SHP77 treated with DMSO at 0.1 percent for 48 hours (cell line): ENCODE measurements at regions not wholly inside any gene's neighbourhood (a gene's known extent, or its start where the extent isn't known, plus 50 kb on each side); places are given as distances from the start of the nearest gene placed in this dataset.
"Not testable (repeated sequence)": the region's sequence is repeated elsewhere in the genome, so short reads cannot be mapped to it uniquely, and the experiment has no call there.

Source experiments
- DNase-seq: peaks from one replicate; lab custom pipeline; 2025; lab: John Stamatoyannopoulos, UW

GRCh38 chr1:217138173-217138765, 415.0 kb upstream of the ESRRG start:
- DNase-seq, result no peak

- no peak for DNase-seq
Observed at GRCh38 chr1:217137210-217137881, 414.1 kb upstream of the ESRRG start.

GRCh38 chr1:217136895-217137205, 413.6 kb upstream of the ESRRG start:
- DNase-seq, result no peak

DNA sequence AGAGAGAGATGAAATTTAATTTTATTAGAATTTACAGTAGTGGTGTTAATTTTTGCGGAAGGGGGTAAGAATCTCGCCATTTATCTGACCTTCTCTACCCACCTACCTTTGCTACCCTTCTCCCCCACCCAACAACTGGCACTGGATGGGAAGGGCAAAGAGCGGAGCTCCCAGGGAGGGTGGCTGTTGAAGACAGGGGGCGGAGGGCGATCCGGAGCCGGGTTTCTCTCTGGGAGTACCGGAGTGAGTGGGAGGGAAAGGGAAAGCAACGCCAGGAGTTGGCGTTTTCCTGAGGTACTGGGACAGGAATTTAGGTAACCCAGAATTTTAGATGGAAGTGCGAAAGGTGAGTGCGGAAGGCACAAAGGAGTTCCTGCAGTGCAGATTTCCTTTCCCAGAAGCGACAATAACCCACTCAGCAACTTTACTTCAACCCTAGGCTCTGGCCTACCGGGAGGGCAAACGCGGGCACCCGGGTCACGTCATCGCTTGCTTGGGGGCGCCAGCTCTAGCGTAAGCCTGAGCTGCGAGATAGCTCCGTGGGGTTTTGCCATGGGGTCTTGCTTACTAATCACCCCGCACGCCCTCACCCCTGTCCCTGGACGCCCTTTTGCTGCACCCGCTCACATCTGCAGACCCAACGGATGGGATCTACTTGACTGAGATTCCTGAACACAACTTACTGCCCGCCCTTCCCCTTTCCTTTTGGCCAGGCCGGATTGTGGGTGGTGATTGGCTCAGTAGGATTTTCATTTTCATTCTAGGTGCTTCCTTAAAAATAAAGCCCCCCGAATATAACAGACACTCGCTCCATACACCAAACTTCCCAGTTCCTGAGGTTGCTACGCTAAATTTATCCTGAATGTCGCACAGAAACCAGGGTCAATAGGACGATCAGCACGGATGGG, 413.0 kb upstream of the ESRRG start:
- DNase-seq, result no peak

GRCh38 chr1:217135569-217135915, 412.3 kb upstream of the ESRRG start:
- no peak for DNase-seq

DNA sequence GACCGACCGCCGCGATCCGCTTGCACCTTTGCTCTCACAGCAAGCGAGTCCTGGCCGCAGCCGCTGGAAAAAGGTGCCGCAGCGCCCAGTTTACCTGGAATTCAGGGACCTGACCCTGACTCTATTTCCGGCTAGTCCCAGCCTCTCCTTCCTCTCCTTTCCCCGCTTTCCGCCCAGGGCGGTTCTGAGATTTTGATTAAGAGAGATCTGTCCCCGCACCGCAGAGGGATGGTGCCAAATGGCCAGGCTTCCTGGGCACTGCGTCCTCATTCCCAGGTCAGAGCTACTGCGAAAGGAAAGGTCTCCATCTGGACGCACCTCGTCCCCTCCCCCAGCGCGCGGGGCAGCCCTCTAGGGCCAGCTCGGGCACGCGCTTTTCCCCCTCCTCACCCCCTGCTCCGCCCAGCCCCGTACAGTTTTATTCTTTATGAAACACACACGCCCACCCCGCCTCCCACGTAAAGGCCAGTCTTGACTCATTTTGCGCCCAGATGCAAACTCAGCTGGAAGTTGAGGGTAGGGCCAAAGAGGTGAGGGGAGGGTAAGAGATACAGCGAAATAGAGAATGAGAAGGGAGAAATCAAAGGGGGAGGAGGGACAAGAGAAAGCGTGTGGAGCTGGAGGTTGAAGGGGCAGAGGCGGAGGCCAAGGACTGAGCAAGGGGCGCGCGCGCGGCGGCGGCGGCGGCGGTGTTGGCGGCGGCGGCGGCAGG, 411.8 kb upstream of the ESRRG start:
- no peak for DNase-seq

DNA sequence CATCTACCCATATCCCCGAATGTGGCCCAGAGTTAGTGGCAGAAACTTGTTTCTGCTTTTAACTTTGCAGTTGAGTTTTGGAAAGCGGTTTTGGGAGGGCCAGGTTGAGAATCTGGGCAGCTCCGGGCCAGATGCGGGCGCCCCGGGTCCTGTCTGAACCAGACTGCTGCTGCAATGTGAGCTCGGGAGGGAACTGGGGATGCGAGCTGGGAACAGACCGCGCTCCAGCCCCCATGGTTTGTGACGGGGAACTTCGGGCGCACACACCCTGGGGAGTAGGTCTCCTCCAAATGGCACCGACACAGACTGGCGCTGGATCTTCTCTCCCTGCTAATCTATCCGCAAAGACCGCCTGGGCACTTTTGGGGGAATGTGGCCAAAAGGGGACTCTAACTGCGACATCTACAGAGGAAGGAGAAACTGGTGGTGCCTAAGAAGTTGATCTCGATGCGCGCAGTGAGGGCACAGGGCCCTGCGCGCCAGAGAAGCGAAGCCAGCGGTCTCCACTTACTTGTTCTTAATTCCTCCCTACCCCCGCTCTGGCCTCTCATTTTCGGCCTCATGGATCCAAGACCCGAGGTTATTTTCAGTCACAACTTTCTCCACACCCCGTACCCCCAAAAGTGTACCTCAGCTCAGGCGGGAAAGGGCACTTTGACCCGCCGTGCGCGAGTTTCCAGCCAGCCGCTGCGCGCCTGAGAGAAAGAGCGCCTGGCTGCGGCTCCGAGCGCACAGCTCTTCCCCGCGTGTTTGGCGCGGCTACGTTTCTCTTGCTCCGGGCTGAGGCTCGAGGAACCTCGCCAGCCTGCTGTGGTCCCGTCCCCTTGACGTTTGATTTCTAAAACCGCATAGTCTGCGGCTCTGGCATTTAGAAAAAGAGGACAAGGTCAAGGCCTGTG, 411.0 kb upstream of the ESRRG start:
- no peak for DNase-seq

DNA sequence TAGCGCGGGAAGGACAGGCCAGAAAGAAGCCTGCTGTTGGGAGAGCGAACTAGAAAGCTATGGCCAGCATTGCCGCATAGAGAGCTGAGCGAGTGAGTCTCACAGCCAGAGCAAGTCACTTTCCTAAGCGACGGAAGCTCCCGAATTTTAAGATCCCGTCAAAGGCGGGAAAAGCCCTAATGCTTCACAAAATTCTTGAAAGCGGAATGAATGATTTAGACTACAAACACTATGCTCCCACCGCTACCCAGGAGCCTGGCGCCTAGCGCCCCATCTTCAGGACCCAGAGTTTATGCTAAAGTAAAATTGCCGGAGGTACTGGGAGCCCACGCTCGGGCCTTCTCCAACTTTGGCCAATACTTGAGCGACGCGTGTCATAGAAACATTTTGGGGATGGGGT, 409.9 kb upstream of the ESRRG start:
- DNase-seq, result no peak

GRCh38 chr1:217123340-217123739, 400.1 kb upstream of the ESRRG start:
- DNase-seq, result not testable (repeated sequence)

- DNase-seq, result no peak
Observed at GRCh38 chr1:217117973-217118465, 394.8 kb upstream of the ESRRG start.

GRCh38 chr1:217115404-217116380, 392.5 kb upstream of the ESRRG start:
- no peak for DNase-seq

GRCh38 chr1:217109928-217110327, 386.7 kb upstream of the ESRRG start:
- DNase-seq, result no peak

DNA sequence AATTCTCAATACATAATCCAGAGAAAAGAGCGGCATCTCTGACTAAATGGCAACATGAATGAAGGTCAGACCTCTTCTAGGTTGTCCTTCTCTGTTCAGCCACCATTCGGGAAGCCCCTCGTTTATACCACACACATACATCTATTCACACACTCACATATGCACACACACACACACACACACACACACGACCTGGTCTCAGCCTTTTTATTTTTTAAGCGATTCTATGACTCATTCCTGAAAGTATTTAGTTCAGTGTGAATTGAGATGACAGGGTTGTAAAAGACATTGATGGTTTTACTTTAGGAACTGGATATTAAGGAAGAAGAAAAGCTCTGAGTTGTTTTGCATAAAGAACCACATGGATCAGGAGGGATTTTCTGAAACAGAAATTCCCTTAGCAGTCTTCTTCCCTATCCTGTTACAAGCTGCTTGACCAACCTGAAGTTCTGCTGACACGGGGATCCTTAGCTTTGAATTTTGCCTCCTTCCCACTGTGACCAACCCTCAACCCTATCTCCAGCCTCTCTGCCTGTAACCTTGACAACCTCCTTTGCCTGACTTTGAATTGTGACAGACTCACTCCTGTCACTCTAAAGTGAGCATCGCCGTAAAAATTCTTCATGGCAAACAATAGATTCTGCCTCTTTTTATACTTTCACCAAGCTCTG, 383.1 kb upstream of the ESRRG start:
- DNase-seq, result no peak

GRCh38 chr1:217105437-217105836, 382.2 kb upstream of the ESRRG start:
- DNase-seq, result no peak

GRCh38 chr1:217097819-217098218, 374.6 kb upstream of the ESRRG start:
- no peak for DNase-seq

DNA sequence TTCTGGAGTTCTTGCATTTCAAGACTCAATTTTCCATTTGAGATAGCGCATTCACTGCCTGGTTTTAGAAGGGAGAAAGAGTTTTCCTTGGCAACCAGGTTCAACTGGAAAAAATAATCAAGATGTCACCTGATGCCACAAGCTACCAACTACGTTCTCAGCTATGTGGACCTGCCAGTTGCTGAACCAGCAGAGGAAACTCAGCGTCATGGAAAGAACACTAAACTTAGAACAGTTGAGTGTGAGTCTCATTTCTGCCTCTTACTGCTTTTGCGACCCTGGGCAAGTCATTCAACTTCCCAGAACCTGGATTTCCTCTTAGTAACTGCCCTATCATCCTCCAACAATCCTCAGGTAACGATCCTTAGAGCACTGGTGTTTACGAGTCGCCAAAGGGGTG, 373.0 kb upstream of the ESRRG start:
- DNase-seq, result no peak

DNA sequence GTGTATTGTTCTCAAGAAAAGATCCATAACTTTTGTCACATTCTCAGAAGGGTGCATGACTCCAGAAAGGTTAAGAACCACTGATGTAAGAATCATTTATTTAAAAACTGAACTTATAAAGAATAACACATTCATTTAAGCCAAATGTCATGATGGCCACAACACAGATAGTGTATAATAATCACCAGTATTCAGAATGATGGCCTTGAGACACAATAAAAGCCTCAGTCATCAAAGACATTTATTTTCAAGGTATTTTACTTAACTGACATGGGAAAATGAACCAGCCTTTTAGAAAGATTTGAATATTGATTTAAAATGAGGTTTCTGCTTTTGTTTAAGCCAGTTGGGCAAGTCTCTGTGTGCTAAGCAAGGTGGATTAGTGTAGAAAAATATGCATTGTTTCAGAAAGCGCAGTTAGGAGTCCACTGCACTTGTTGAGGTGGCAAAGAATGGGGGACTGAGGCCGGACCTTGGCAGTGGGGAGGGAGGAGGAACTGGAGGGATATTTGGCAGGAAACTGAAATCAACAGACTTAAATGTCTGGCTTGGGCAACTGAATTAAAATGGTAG, 371.9 kb upstream of the ESRRG start:
- DNase-seq, result no peak

- DNase-seq, result no peak
Observed at GRCh38 chr1:217091561-217091960, 368.3 kb upstream of the ESRRG start.
